ENCODE measurements at regions not wholly inside any gene's neighbourhood (a gene's known extent, or its start where the extent isn't known, plus 50 kb on each side); places are given as distances from the start of the nearest gene placed in this dataset.

GRCh38 chr2:81213598-81213997, 909.0 kb upstream of the LRRTM1 start:
- no peak for DNase-seq

GRCh38 chr2:81206216-81206615, 901.7 kb upstream of the LRRTM1 start:
- no peak for DNase-seq

GRCh38 chr2:81196933-81197628, 892.5 kb upstream of the LRRTM1 start:
- no peak for DNase-seq

GRCh38 chr2:81196383-81196851, 891.9 kb upstream of the LRRTM1 start:
- DNase-seq: no peak

- DNase-seq: no peak
Observed at GRCh38 chr2:81195774-81196382, 891.3 kb upstream of the LRRTM1 start.

- no peak for DNase-seq
Observed at GRCh38 chr2:81195017-81195773, 890.6 kb upstream of the LRRTM1 start.

- DNase-seq: no peak
Observed at GRCh38 chr2:81194581-81194980, 890.0 kb upstream of the LRRTM1 start.

GRCh38 chr2:81194176-81194575, 889.6 kb upstream of the LRRTM1 start:
- DNase-seq: no peak

- DNase-seq: no peak
Observed at GRCh38 chr2:81181845-81182244, 877.3 kb upstream of the LRRTM1 start.

- no peak for DNase-seq
Observed at GRCh38 chr2:81171447-81171846, 866.9 kb upstream of the LRRTM1 start.

GRCh38 chr2:81163583-81163982, 859.0 kb upstream of the LRRTM1 start:
- no peak for DNase-seq

- DNase-seq: no peak
Observed at GRCh38 chr2:81158505-81158904, 854.0 kb upstream of the LRRTM1 start.

- DNase-seq: no peak
Observed at GRCh38 chr2:81148323-81148722, 843.8 kb upstream of the LRRTM1 start.

- DNase-seq: no peak
Observed at GRCh38 chr2:81136296-81136695, 831.7 kb upstream of the LRRTM1 start.

GRCh38 chr2:81097361-81097760, 792.8 kb upstream of the LRRTM1 start:
- DNase-seq: no peak

- DNase-seq: no peak
Observed at GRCh38 chr2:81093031-81093430, 788.5 kb upstream of the LRRTM1 start.

- no peak for DNase-seq
Observed at GRCh38 chr2:81087646-81088045, 783.1 kb upstream of the LRRTM1 start.

- DNase-seq: no peak
Observed at GRCh38 chr2:81084101-81084500, 779.5 kb upstream of the LRRTM1 start.

GRCh38 chr2:81078631-81079030, 774.1 kb upstream of the LRRTM1 start:
- no peak for DNase-seq

GRCh38 chr2:81078102-81078501, 773.5 kb upstream of the LRRTM1 start:
- no peak for DNase-seq

GRCh38 chr2:81077396-81077795, 772.8 kb upstream of the LRRTM1 start:
- no peak for DNase-seq

GRCh38 chr2:81073412-81073811, 768.9 kb upstream of the LRRTM1 start:
- DNase-seq: no peak

GRCh38 chr2:81068144-81068543, 763.6 kb upstream of the LRRTM1 start:
- DNase-seq: no peak

- no peak for DNase-seq
Observed at GRCh38 chr2:81061016-81061415, 756.5 kb upstream of the LRRTM1 start.

All from NCI-H1048 (cell line).